ENCODE measurements at regions not wholly inside any gene's neighbourhood (a gene's known extent, or its start where the extent isn't known, plus 50 kb on each side); places are given as distances from the start of the nearest gene placed in this dataset.
"Not testable (repeated sequence)": the region's sequence is repeated elsewhere in the genome, so short reads cannot be mapped to it uniquely, and the experiment has no call there.

- DNase-seq: no peak
- Mint-ChIP-seq H3K4me1 (peaks cover 8% of the 10 kb centered on the region), H3K27me3 (no peaks in the 10 kb centered on the region), H3K4me3 (no peak overlapping the region), H3K27ac (no peak overlapping the region), H3K9me3 (peaks cover 0 to 13% of the 10 kb centered on the region in 2 donors)
- no peak for ATAC-seq
Measured at GRCh38 chr6:14597090-14597489, 479.5 kb downstream of the CD83 start.

DNA sequence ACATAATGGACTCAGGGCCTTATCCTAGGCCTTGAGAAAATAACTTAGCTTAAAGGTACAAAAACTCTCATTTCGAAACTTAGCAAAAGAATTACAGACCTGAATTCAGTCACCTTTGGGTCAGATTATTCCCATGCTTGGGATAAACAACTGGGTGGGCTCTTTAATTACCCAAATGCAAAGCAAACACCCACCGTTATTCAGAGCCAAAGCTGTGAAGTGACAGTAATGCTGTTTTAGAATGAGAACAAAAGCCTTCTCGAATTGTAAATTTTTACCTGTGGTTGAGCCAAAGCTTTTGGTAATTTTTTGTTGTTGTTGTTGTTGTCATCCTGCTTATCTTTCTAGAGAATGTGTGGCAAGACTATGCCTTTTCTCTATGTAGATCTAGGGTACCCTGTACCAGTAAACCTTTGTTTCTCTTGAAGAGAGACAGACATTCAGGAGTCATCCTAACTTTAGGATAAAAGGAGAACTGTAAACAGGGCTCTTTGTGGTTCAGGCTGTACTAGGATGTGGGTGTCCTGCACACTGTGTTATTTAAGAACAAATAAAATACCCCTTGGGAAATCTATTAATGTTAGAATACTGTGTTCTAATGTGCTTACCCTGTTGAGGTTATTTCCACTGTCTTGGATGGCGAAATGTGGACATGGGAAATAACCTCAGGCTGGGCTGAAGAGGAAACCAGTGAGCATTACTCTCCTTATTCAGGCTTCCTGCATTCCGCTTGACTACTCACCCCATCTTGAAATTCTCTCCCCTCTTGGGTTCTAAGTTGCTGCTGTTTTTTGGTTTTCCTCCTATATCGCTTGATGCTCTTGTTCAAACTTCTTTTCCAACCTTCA lies 480.7 kb downstream of the CD83 start:
- ATAC-seq: no peak
- no peak for DNase-seq

GRCh38 chr6:14600306-14600705 lies 482.7 kb downstream of the CD83 start:
- not testable (repeated sequence) for H3K27me3 Mint-ChIP-seq, ATAC-seq, H3K27ac Mint-ChIP-seq

More for the DNA sequence above, 480.7 kb downstream of the CD83 start:
- no peak overlapping the region for H3K4me3 Mint-ChIP-seq
- peaks cover 0 to 13% of the 10 kb centered on the region in 2 donors for H3K9me3 Mint-ChIP-seq
- no peak overlapping the region for H3K27ac Mint-ChIP-seq
- no peaks in the 10 kb centered on the region for H3K27me3 Mint-ChIP-seq
- H3K4me1 Mint-ChIP-seq: peaks cover 8% of the 10 kb centered on the region

DNA sequence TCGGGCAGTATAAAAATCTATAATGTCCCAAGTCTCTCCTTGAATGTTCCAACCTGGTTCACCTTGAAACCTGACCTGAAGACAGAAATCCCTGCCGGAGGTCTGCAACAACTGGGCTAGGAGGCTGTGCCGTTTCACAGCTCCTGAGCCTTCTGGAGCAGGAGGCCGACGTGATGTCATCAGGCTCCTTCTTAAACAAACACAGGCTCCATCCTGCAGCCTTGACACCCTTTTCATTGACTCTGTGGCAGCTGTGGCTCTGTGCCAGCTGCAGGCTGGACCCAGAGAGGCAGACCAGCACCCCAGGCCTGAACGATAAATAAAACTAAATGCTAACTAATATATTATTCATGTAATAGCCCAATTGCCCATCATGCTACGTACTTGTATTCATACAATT lies 483.9 kb downstream of the CD83 start:
- no peaks in the 10 kb centered on the region for H3K27me3 Mint-ChIP-seq
- peaks cover 4% of the 10 kb centered on the region for H3K4me1 Mint-ChIP-seq
- H3K27ac Mint-ChIP-seq: no peak overlapping the region
- DNase-seq (no peak), ATAC-seq (no peak)
- no peak overlapping the region for H3K4me3 Mint-ChIP-seq
- peaks cover 0 to 10% of the 10 kb centered on the region in 2 donors for H3K9me3 Mint-ChIP-seq

More at GRCh38 chr6:14600306-14600705, 482.7 kb downstream of the CD83 start:
- peaks cover 0 to 13% of the 10 kb centered on the region in 2 donors for H3K9me3 Mint-ChIP-seq
- not testable (repeated sequence) for H3K4me1 Mint-ChIP-seq, H3K4me3 Mint-ChIP-seq, DNase-seq

DNA sequence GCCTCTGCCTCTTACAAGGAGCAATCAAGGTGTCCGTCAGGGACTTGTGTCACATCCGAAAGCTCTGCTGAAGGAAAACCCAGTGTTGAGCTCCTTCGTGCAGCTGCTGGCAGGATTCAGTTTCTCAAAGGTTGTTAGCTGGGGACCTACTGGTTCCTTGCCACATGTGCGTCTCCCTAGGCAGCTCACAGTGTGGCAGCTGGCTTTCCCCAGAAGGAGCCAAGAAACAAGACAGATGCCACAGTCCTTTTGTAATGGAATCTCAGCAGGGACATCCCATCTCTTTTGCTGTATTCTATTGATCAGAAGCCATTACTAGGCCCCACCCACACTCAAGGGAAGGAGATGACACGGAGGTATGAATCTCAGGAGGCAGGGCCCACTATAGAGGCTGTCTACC lies 488.8 kb downstream of the CD83 start:
- Mint-ChIP-seq H3K4me1 (no peaks in the 10 kb centered on the region), H3K4me3 (no peak overlapping the region), H3K27me3 (no peaks in the 10 kb centered on the region), H3K27ac (no peak overlapping the region), H3K9me3 (peaks cover 0 to 4% of the 10 kb centered on the region in 2 donors)
- ATAC-seq (no peak), DNase-seq (no peak)

GRCh38 chr6:14610141-14610540 lies 492.6 kb downstream of the CD83 start:
- no peak for DNase-seq
- Mint-ChIP-seq H3K4me3 (no peak overlapping the region), H3K27ac (no peak overlapping the region), H3K4me1 (no peaks in the 10 kb centered on the region), H3K9me3 (peaks cover 3 to 6% of the 10 kb centered on the region in 2 donors), H3K27me3 (peaks cover 7% of the 10 kb centered on the region)
- ATAC-seq: no peak

DNA sequence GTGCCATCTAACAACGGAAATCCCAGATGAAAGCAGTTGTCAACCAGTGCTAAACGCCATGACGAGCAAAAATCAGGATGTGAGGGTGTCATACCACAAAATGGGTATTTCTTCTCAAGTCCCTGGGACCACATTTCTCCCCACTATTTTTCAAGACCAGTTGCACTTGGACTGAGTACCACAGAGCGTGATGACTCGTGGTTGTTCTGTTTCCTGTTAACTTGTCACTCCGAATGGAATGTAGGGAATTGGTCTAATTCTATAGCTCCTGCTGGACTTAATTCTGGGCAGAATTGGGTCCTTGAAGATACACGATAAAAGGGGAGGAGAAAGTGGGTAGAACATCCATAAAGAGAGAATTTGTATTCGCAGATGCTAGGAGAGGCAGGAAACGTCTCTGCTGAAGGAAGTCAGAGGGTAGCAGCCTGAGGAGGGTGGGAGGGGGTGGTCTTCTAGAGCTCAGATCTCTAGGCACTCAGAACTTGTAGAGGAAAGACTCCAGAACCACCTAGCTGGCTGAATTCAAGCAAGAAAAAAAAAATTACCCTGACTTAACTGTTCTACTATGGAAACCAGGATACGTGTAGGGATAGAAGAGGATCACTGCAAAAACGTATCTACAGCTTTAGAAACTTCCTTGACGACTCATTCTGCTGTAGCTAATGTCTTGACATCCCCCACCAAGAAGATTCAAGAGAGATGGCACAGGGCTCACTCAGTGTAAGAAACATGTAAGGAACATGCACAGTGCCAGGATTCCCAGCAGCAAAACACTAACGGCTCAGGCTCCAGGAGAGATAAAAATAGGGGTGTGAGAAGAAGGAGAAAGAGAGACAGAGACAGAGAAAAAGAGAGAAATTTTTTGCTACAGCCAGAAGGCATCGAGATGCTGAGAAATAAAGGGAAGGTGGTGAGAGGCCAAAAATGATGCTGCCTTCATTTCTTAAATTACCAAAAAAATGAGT lies 494.7 kb downstream of the CD83 start:
- no peak for DNase-seq
- Mint-ChIP-seq H3K4me3 (no peak overlapping the region), H3K4me1 (no peaks in the 10 kb centered on the region), H3K9me3 (peaks cover 14% of the 10 kb centered on the region in 2 donors), H3K27ac (no peak overlapping the region), H3K27me3 (peaks cover 11% of the 10 kb centered on the region)
- no peak for ATAC-seq

DNA sequence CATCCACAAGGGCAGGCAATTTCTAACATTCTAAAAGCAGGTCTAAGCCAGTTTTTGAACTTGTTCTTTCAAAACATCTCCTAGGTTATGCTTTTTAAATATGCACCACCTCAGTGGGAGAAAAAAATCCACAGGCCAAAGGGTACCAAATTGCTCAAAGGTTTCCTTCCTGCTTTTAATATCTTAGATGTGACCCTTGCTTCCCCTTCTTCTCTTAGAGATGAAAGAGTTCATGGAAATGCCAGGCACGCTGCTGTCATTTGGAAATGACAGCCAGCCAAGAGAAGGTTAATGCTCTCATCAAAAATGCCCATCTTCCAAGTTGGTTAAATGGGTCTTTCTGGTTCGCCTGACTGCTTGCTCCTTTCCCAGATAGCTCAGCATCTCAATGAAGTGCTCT lies 497.1 kb downstream of the CD83 start:
- ATAC-seq (no peak), DNase-seq (no peak)
- Mint-ChIP-seq H3K27ac (no peak overlapping the region), H3K9me3 (peaks cover 14% of the 10 kb centered on the region in 2 donors), H3K27me3 (peaks cover 15% of the 10 kb centered on the region), H3K4me3 (no peak overlapping the region), H3K4me1 (no peaks in the 10 kb centered on the region)

GRCh38 chr6:14616656-14617055 lies 499.1 kb downstream of the CD83 start:
- peaks cover 23% of the 10 kb centered on the region for H3K27me3 Mint-ChIP-seq
- H3K4me3 Mint-ChIP-seq: no peak overlapping the region
- no peak overlapping the region for H3K27ac Mint-ChIP-seq

GRCh38 chr6:14618759-14619418 lies 501.3 kb downstream of the CD83 start:
- Mint-ChIP-seq H3K9me3 (peaks cover 9 to 14% of the 10 kb centered on the region in 2 donors), H3K4me3 (no peak overlapping the region), H3K27me3 (peaks cover 15% of the 10 kb centered on the region), H3K27ac (no peak overlapping the region), H3K4me1 (peaks cover 13% of the 10 kb centered on the region)
- ATAC-seq: no peak
- DNase-seq: no peak

More at GRCh38 chr6:14616656-14617055, 499.1 kb downstream of the CD83 start:
- ATAC-seq (no peak), DNase-seq (no peak)
- H3K9me3 Mint-ChIP-seq: peaks cover 9 to 14% of the 10 kb centered on the region in 2 donors
- peaks cover 5% of the 10 kb centered on the region for H3K4me1 Mint-ChIP-seq

DNA sequence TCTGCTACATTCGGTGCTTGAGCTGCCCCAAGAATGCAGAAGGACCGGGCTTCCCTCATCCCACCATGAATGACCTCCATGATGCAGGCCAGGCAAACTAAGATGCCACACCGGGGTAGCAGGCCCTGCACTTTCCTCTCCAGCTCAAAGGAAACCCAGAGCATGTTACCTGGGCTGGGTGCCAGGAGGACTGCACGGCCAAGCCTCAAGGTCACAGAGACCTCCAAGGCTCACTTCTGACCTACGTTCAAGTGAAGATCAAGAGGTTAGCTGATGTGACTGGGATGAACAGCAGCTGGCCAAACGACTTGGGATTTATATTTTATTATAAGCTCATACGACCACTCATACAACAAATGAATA lies 501.8 kb downstream of the CD83 start:
- DNase-seq (no peak), ATAC-seq (no peak)
- Mint-ChIP-seq H3K27ac (no peak overlapping the region), H3K4me1 (peaks cover 13% of the 10 kb centered on the region), H3K4me3 (no peak overlapping the region), H3K27me3 (peaks cover 15% of the 10 kb centered on the region), H3K9me3 (peaks cover 9 to 14% of the 10 kb centered on the region in 2 donors)

- H3K27me3 Mint-ChIP-seq: peaks cover 15% of the 10 kb centered on the region
- H3K4me3 Mint-ChIP-seq: no peak overlapping the region
- H3K9me3 Mint-ChIP-seq: peaks cover 4 to 8% of the 10 kb centered on the region in 2 donors
- no peak for ATAC-seq
- peaks cover 18% of the 10 kb centered on the region for H3K4me1 Mint-ChIP-seq
- DNase-seq: no peak
- no peak overlapping the region for H3K27ac Mint-ChIP-seq
Measured at GRCh38 chr6:14620522-14620921, 502.9 kb downstream of the CD83 start.

- Mint-ChIP-seq H3K9me3 (no peaks in the 10 kb centered on the region), H3K4me3 (no peak overlapping the region), H3K27me3 (peaks cover 15% of the 10 kb centered on the region), H3K4me1 (peaks cover 21% of the 10 kb centered on the region), H3K27ac (no peak overlapping the region)
- ATAC-seq: no peak
- DNase-seq: no peak
Measured at GRCh38 chr6:14621518-14621917, 503.9 kb downstream of the CD83 start.

- H3K4me3 Mint-ChIP-seq: no peak overlapping the region
- H3K9me3 Mint-ChIP-seq: peaks cover 0 to under 1% of the 10 kb centered on the region in 2 donors
- DNase-seq (no peak), ATAC-seq (no peak)
- H3K27ac Mint-ChIP-seq: no peak overlapping the region
- H3K4me1 Mint-ChIP-seq: peaks cover 21% of the 10 kb centered on the region
- peaks cover 14% of the 10 kb centered on the region for H3K27me3 Mint-ChIP-seq
Measured at GRCh38 chr6:14622085-14622484, 504.5 kb downstream of the CD83 start.

GRCh38 chr6:14622909-14623505 lies 505.4 kb downstream of the CD83 start:
- Mint-ChIP-seq H3K9me3 (peaks cover 4 to 10% of the 10 kb centered on the region in 2 donors), H3K4me3 (no peak overlapping the region), H3K4me1 (peaks cover 21% of the 10 kb centered on the region), H3K27ac (no peak overlapping the region), H3K27me3 (peaks cover 7% of the 10 kb centered on the region)
- ATAC-seq (no peak), DNase-seq (no peak)

Data from stimulated activated naive CD8-positive, alpha-beta T cell treated with anti-CD3 and anti-CD28 coated beads, Interleukin-15, amount 100 ng/mL, for 72 hours (primary cell).